ENCODE measurements at regions not wholly inside any gene's neighbourhood (a gene's known extent, or its start where the extent isn't known, plus 50 kb on each side); places are given as distances from the start of the nearest gene placed in this dataset.

DNA sequence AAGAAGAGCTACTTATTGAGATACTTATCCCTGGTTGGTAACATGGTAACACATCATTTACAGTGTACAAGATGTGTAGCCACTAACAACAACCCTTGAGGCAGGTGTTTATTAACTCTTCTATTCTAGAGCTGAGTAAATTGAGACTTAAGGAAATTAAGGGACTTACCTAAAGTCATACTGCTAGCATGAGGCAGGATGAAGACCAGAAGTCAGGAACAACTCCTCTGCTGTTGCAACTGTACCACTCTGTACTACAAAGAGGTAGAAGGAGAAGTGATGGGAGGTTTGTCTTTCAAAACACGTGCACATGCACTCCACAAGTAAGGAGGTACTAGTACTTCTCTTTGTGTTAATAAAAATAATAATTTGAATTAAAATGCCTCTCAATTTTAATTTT is 79.9 kb downstream of the LLPH start:
- TF ChIP-seq, protein P1, sequence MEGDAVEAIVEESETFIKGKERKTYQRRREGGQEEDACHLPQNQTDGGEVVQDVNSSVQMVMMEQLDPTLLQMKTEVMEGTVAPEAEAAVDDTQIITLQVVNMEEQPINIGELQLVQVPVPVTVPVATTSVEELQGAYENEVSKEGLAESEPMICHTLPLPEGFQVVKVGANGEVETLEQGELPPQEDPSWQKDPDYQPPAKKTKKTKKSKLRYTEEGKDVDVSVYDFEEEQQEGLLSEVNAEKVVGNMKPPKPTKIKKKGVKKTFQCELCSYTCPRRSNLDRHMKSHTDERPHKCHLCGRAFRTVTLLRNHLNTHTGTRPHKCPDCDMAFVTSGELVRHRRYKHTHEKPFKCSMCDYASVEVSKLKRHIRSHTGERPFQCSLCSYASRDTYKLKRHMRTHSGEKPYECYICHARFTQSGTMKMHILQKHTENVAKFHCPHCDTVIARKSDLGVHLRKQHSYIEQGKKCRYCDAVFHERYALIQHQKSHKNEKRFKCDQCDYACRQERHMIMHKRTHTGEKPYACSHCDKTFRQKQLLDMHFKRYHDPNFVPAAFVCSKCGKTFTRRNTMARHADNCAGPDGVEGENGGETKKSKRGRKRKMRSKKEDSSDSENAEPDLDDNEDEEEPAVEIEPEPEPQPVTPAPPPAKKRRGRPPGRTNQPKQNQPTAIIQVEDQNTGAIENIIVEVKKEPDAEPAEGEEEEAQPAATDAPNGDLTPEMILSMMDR (conservative IDR thresholded peaks at IDR 0.05; ENCODE audit: low read depth, low read length) = no peak
- H3K4me3 ChIP-seq (ENCODE audit: low read length) = no peak overlapping the region
- no peak for DNase-seq (ENCODE audit: low read depth)

DNA sequence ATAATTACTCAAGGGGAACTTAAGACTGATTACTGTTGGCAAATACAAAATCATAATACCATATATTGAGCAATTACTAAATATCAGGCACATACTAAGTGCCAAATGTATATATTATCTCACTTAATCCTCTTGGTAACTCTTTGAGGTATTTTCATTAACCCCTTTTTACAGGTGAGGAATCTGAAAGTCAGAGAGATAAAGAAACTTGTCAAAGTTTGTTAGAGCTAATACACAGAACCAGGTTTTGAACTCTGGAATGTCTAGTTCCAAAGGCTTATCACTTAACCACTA is 80.3 kb downstream of the LLPH start:
- TF ChIP-seq, protein P1 (conservative IDR thresholded peaks at IDR 0.05; ENCODE audit: low read depth, low read length) = no peak
- H3K4me3 ChIP-seq (ENCODE audit: low read length) = no peak overlapping the region
- DNase-seq (ENCODE audit: low read depth) = no peak

DNA sequence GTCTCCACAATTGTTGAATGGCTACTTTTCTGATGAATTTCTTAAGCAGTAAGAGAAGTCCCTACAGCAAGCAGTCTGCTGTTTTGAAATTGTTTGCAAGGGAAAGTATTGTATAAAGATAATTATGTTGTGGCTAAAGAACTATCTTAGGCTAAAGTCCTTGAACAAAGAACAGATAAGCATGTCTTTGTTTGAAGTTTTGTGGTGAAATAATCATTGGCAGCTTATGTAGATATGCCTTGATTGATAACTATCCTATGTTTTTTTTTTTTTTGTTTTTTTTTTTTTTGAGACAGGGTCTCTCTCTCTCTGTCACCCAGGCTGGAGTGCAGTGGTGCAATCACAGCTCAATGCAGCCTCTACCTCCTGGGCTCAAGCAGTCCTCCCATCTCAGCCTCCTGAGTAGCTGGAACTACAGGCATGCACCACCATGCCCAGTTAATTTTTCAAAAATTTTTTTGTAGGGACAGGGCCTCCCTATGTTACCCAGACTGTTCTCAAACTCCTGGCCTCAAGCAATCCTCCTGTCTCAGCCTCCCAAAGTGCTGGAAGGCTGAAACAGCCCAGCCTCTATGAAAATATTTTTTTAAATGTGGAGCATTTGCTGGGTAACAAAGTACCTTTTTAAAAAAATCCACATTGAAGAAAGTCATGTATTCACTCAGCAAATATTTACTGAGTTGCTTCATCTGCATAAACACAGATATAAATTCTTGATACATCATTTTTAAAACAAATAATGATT is 80.8 kb downstream of the LLPH start:
- TF ChIP-seq, protein P1 (conservative IDR thresholded peaks at IDR 0.05; ENCODE audit: low read depth, low read length) = no peak
- DNase-seq (ENCODE audit: low read depth) = no peak
- no peak overlapping the region for H3K4me3 ChIP-seq (ENCODE audit: low read length)

DNA sequence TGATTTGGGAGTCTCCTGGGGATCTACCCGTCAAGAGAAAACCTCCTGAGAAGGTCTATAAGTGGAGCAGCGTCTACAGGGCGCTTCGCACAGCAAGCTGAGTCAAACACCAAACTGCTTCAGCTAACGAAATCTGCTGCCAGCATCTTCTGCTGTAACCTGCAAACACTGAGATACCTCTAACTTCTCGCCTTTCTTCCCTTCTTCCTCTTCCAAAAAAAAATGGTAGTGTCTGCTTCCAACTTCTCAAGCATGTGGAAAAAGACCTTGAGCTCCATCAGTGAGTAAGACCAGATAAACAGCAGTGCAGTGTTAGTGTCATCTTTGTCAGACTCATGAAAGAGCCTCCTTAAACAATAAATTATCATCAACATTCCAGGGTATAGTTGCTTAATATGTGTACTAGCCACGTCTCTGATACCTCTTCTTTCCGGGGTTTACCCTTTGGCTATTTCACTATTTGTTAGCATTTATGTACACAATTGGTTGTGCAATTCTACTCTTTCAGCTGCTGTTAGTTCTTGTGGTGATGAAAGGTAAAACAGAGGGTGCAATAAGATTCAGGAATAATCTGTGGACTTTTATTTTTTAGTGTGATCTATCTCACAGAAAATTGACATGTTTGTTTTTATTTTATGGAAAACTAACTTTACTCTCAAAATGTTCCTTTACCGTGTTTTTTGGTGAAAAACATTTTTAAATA is 81.6 kb downstream of the LLPH start:
- DNase-seq (ENCODE audit: low read depth) = no peak
- TF ChIP-seq, protein P1 (conservative IDR thresholded peaks at IDR 0.05; ENCODE audit: low read depth, low read length) = no peak
- no peak overlapping the region for H3K4me3 ChIP-seq (ENCODE audit: low read length)

DNA sequence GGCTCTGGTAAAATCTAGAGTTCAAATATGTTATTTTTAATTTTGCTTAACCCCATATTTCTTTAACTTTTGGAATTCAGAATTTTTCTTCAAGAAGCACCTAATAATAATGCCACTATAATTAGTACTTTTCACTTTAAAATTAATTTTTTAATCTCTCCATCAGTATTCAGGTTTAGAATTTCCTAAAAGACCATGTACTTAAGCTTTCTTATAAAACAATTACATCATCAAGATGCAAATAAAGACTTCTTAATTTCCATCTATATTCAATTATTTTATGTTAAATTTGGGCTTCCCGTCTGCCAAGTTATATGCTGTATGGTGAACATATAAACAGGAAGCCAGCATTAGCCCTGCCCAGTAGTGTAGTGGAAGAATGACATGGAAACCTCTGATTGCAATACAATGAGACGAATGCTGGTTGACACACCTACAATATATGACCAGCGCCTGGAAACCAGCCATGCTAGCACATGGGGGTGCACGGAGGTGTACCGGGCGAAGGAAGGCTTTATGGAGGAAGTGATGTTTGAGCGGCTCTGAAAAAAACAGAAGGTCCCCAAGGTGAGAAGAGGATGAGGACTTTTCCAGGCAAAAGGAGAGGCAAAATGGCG is 82.2 kb downstream of the LLPH start:
- no peak overlapping the region for H3K4me3 ChIP-seq (ENCODE audit: low read length)
- TF ChIP-seq, protein P1 (conservative IDR thresholded peaks at IDR 0.05; ENCODE audit: low read depth, low read length) = no peak
- no peak for DNase-seq (ENCODE audit: low read depth)

DNA sequence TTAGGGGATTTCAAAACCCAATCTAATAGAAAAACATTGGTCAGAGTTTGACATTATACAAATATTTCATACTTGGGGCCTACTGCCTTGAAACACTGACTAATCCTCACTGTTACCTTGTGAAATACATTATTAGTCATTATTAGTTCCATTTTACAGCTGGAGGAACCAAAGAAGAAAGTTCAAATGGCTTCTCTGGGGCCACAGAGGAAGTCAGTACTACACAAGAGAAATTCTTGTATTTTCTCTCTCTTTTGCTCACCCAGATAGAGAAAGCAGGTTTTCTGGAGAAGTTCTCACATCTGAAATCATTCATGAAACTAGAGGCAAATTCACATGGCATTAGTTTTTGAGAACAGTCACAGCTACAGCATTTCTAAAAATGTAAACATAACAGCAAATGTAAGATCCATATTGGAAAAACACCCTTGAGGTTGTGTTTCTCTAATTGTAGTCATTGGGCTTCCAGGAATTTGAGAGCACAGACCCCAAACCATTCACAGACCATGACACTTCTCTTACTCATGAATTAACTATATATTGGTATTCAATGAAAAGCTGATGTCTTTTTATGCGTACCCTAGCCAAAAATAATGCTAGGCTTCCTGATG is 83.0 kb downstream of the LLPH start:
- TF ChIP-seq, protein P1 (conservative IDR thresholded peaks at IDR 0.05; ENCODE audit: low read depth, low read length) = no peak
- H3K4me3 ChIP-seq (ENCODE audit: low read length) = no peak overlapping the region
- no peak for DNase-seq (ENCODE audit: low read depth)
